ENCODE measurements at regions not wholly inside any gene's neighbourhood (a gene's known extent, or its start where the extent isn't known, plus 50 kb on each side); places are given as distances from the start of the nearest gene placed in this dataset.
A peak's percentile ranks its signal among the peaks of the same experiment; 100 is the strongest.

- H3K9me3 Mint-ChIP-seq = no peaks in the 10 kb centered on the region
- H3K4me1 Mint-ChIP-seq = peaks cover 40% of the 10 kb centered on the region
- H3K36me3 Mint-ChIP-seq (ENCODE audit: low read depth) = peaks cover 6% of the 10 kb centered on the region
- no peak for TF ChIP-seq CTCF (IDR thresholded peaks at IDR 0.05; ENCODE audit: unreplicated experiment in 3 of 3)
- H3K27ac Mint-ChIP-seq = peak overlapping the region in 1 of 3 experiments; percentile 16
- peaks cover 3% of the 10 kb centered on the region for H3K27me3 Mint-ChIP-seq (ENCODE audit: low read depth)
- H3K4me3 Mint-ChIP-seq = no peak overlapping the region
These were observed 155.2 kb upstream of the CIBAR2 start for GRCh38 chr16:85267414-85267945.

GRCh38 chr16:85269165-85269564 lies 156.9 kb upstream of the CIBAR2 start:
- no peaks in the 10 kb centered on the region for H3K36me3 Mint-ChIP-seq (ENCODE audit: low read depth)
- peaks cover 3% of the 10 kb centered on the region for H3K27me3 Mint-ChIP-seq (ENCODE audit: low read depth)
- H3K4me1 Mint-ChIP-seq = peaks cover 32% of the 10 kb centered on the region
- H3K4me3 Mint-ChIP-seq = no peak overlapping the region
- TF ChIP-seq CTCF (IDR thresholded peaks at IDR 0.05; ENCODE audit: unreplicated experiment in 3 of 3) = no peak
- peak overlapping the region in 2 of 3 experiments; percentile 10 to 63 for H3K27ac Mint-ChIP-seq
- no peaks in the 10 kb centered on the region for H3K9me3 Mint-ChIP-seq

GRCh38 chr16:85270374-85270773 lies 158.1 kb upstream of the CIBAR2 start:
- H3K4me1 Mint-ChIP-seq = peaks cover 38% of the 10 kb centered on the region
- H3K4me3 Mint-ChIP-seq = no peak overlapping the region
- peak overlapping the region; percentile 34 to 84 (median 68) for H3K27ac Mint-ChIP-seq
- H3K27me3 Mint-ChIP-seq (ENCODE audit: low read depth) = peaks cover 7% of the 10 kb centered on the region
- no peak for TF ChIP-seq CTCF (IDR thresholded peaks at IDR 0.05; ENCODE audit: unreplicated experiment in 3 of 3)
- no peaks in the 10 kb centered on the region for H3K9me3 Mint-ChIP-seq
- H3K36me3 Mint-ChIP-seq (ENCODE audit: low read depth) = no peaks in the 10 kb centered on the region

GRCh38 chr16:85271198-85271597 lies 158.9 kb upstream of the CIBAR2 start:
- H3K27ac Mint-ChIP-seq = peak overlapping the region; percentile 7 to 84 (median 34)
- no peaks in the 10 kb centered on the region for H3K9me3 Mint-ChIP-seq
- no peak overlapping the region for H3K4me3 Mint-ChIP-seq
- no peak for TF ChIP-seq CTCF (IDR thresholded peaks at IDR 0.05; ENCODE audit: unreplicated experiment in 3 of 3)
- H3K27me3 Mint-ChIP-seq (ENCODE audit: low read depth) = peaks cover 7% of the 10 kb centered on the region
- H3K36me3 Mint-ChIP-seq (ENCODE audit: low read depth) = no peaks in the 10 kb centered on the region
- H3K4me1 Mint-ChIP-seq = peaks cover 38% of the 10 kb centered on the region

GRCh38 chr16:85273293-85273692 lies 161.0 kb upstream of the CIBAR2 start:
- no peaks in the 10 kb centered on the region for H3K36me3 Mint-ChIP-seq (ENCODE audit: low read depth)
- H3K27me3 Mint-ChIP-seq (ENCODE audit: low read depth) = peaks cover 7% of the 10 kb centered on the region
- H3K4me3 Mint-ChIP-seq = no peak overlapping the region
- peaks cover 34% of the 10 kb centered on the region for H3K4me1 Mint-ChIP-seq
- no peak for TF ChIP-seq CTCF (IDR thresholded peaks at IDR 0.05; ENCODE audit: unreplicated experiment in 3 of 3)
- H3K9me3 Mint-ChIP-seq = no peaks in the 10 kb centered on the region
- no peak overlapping the region for H3K27ac Mint-ChIP-seq

- no peak for TF ChIP-seq CTCF (IDR thresholded peaks at IDR 0.05; ENCODE audit: unreplicated experiment in 3 of 3)
- Mint-ChIP-seq H3K9me3 (no peaks in the 10 kb centered on the region), H3K4me1 (peaks cover 40% of the 10 kb centered on the region), H3K27ac (no peak overlapping the region), H3K27me3 (ENCODE audit: low read depth) (peaks cover 8% of the 10 kb centered on the region), H3K36me3 (ENCODE audit: low read depth) (no peaks in the 10 kb centered on the region), H3K4me3 (no peak overlapping the region)
These were observed 162.2 kb upstream of the CIBAR2 start for GRCh38 chr16:85274501-85274900.

All from nephron (organoid).